Suppressor macrophage (primary cell): ENCODE measurements at regions not wholly inside any gene's neighbourhood (a gene's known extent, or its start where the extent isn't known, plus 50 kb on each side); places are given as distances from the start of the nearest gene placed in this dataset.
"Not testable (repeated sequence)": the region's sequence is repeated elsewhere in the genome, so short reads cannot be mapped to it uniquely, and the experiment has no call there.

ENCODE experiments used
- DNase-seq, 4 experiments: peaks; one replicate each; pipeline ENCODE4 v3.0.0-alpha.2; 2020 to 2022

DNA sequence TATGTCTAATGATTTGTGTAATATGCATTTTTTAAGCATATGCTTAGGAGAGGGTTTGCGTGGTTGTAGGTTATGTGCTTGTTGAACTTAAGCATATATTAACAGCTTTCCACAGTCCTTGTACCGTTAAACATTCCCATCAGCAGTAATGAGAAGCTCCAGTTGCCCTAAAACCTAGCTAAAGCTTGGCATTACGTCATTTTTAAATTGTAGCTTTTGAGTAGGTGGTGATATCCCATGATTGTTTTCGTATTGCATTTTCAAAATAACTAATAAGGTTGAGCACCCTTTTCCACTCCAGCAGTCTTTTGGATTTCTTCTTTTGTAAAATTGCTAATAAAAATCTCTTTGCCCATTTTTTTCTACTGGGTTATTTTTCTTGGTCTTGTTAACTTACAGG is 453.1 kb upstream of the GCFC2 start:
- no peak for DNase-seq

DNA sequence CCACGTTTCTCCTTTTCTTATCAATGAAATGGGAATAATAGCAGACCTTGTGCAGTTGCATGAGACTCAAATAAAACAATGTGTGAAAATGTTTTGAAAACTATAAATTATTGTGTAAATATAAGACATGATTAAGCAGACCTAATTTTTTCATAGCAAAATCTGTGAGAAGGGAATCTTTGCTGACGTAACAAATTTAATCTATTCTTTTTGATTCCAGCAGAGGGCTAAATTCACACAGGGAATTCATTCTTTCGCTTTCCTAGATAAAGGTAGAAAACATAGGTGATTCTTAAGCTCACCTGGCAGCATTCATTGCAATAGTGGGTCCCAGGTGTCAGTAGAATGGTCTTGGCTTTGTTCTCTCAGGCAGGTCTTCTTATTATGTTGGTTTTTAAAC is 450.0 kb upstream of the GCFC2 start:
- no peak for DNase-seq

DNA sequence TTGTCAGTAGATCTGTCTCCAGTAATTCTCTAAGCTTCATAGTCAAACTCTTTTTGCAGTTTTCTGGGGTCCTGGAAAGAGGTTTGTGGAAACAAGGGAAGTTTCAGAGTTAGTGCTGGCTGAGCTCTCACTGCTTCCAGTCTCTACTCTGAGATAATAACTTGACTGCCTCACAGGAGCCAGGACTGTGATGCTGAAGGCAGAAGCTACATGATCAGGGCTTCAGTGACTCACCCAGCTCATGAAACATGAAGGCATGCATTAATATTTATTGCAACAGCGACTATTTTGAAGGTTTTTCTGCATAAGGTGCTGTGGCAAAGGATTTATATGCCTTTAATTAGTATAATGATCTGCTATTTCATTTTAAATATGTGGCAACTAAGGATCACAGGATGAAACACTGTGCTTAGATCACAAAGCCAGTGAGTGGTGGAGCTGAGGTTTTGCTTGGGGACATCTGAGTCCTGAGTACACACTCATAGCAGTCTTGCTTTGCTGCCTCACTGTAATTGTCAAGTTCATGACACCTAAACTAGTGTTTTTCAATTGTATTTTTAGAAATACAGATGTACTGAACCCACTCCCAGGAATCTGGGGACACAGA is 448.4 kb upstream of the GCFC2 start:
- DNase-seq, result no peak

DNA sequence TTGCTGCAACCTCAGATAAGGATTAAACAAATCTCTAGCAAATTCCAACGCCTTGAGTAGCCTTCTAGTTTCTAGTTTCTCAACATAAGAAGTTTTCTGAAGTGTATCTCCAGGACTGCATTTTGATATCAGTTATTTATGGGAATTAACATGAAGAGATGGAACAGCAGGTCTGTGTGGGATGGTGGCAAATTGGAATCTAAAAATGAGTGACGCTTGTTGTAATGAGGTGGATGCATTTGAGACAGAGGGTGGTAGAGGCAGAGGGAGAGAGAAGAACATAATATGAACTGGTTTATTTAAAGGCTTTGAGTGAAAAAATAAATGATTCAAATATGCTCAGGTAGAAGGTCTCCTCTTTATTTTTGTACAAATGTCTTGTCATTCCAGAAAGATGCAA is 446.8 kb upstream of the GCFC2 start:
- DNase-seq, result no peak

DNA sequence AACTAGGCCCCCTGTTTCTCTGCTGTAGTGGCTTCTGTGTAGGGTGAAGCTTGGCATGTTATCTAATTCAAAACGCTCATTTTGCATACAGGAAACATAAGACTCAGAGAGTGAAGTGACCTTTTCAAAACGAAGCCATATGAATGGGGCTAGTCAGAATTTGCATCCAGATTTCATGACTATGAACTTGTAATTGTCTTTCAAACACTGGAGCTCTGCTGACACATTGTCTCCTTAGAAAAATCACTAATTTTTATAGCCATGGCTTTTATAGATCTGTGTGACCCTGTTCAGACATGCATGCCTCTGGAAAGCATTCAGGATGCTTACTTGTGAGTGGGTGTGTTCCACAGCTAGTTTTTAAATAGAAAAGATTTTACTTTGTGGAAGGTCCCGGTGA is 444.3 kb upstream of the GCFC2 start:
- DNase-seq, result no peak

DNA sequence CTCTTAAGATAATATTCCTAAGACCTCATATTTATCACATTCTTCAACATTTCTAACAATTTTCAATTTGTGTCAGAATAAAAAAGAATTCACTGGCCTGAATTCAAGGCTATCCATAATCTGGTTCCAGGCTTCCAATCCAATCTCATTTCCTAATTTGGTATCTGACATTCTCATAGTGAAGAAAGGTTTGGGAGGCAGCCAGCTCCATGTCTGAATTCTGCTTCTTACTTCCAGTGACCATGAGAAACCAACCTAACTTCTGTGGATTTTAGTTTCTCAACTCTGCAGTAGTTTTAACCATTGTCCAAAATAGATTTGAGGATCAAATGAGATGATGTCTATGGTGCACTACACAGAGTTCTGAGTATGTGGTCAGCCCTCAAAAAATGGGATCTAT is 439.1 kb upstream of the GCFC2 start:
- no peak for DNase-seq

DNA sequence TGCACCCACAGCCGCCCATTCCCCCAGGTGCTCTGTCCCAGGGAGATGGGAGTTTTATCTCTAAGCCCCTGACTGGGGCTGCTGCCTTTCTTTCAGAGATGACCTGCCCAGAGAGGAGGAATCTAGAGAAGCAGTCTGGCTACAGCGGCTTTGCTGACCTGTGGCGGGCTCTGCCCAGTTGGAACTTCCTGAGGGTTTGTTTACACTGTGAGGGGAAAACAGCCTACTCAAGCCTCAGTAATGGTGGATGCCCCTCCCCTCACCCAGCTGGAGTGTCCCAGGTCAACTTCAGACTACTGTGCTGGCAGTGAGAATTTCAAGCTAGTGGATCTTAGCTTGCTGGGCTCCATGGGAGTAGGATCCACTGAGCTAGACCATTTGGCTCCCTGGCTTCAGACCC is 428.6 kb upstream of the GCFC2 start:
- DNase-seq, result not testable (repeated sequence)

DNA sequence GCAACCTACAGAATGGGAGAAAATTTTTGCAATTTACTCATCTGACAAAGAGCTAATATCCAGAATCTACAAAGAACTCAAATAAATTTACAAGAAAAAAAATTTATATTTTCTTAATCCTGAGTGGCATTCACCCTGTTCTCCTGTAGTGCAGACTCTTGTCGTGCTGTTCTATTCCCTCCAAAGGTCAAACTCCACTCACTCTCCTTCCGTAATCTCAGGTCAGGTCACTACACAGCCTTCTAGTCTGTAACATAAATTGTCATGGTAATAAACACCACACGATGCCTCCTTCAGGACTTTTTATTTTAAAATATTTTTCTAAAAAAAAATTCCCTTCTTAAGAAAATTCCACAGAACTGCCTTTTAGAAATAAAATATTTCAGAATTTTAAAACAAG is 417.9 kb upstream of the GCFC2 start:
- no peak for DNase-seq

DNA sequence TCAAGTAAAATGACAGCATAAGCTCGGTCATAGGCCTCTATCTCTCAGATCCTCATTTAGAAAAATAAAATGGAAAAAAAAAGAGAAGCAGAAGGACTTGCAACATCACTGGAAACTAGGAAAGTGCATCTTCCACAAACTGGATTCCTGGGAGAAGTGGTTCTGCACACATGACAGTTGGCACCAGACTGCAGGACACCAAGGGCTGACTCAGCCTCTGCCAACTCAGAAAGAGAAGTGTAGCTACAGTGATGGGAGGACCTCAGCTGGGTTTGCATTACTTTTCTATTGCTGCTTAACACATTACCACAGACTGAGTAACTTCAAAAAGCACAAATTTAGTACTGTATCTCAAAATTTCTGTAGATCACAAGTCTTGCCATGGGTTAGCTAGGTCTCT is 409.5 kb upstream of the GCFC2 start:
- peak in 1 of 4 experiments; percentile 1 for DNase-seq

DNA sequence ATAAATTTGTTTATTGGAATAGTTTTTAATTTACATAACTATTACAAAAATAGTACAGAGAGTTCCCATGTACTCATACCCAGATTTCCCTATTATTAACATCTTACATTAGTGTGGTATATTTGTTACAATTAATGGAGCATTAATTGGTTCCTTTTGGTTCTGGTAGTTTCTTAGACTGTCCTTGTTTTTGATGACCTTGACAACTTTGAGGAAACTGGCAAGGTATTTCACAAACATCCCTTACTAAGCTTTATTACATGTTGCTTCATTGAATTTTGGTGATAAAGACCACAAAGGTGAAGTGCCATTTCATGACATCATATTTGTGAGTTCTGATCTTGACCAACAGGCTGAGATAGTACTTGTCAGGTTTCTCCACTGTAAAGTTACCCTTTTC is 379.0 kb upstream of the GCFC2 start:
- no peak for DNase-seq

DNA sequence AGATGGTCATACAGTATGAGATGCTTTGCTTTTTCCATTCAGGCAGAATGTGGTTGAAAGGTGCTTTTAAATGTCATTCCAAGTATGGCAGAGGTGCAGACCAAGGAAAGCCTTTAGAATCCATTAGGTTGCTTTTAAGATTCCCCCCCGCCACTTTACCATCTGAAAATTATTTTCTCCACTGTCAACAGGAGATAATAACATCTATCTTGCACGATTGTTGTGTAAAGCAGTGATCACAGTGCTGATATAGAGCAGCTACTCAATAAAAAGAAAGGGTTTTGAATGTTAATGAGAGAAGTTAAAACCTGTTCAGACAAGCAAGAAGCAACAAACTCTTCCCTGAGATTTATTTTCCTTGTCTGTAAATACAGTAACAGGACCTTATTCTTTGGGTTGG is 372.5 kb upstream of the GCFC2 start:
- no peak for DNase-seq

DNA sequence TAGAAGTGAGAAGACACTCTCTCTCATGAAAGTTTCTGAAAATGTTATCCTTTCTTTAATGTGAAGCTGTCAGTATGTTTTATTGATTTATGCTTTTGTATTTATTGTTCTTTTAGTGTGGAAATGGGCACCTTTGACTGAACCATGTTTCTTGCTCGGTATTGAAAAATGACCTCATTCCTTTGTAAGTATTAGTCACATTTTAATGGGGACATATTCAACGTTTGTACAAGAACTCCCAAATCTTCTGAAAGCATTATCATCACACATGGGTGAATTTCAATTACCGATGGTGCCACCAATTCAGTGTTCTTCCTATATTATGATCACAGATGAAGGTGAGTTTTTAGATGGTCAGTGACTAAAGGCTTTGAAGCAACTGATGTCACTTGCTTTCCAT is 371.8 kb upstream of the GCFC2 start:
- no peak for DNase-seq

DNA sequence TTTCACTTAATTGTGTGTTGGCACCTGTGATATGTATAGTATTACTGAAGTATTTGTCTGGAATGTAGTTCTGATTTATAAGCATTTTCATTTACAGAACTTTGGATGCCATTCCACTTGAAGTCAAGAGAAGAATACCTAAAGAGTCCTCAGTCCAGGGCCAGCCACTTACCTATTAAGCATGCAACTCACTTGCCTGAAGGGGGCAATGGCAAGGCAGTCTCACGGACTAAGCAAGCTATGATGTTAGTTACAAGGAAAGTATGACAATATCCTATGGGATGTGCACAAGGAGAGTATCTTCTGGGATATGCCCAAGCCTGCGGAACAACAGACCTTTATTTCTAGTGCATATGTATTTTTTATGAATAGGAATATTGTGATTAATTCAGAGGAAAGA is 369.4 kb upstream of the GCFC2 start:
- DNase-seq, result no peak

DNA sequence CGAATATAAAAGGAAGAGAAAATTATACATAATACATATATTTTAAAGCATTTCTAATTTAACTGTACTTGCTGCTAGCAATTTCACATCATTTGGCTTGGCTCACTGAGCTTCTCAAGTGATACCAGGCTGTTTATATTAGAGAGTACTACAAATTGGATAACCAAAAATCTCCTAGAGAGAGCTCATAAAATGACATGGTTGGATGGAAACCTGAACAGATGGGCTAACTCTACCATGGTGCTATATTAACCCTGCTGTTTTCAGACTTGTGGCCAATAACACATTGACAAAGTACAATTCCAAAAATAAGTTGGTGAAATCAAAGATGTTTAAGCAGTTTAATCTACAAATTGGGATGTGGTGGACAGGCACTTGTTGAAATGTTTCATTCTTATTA is 364.4 kb upstream of the GCFC2 start:
- no peak for DNase-seq

DNA sequence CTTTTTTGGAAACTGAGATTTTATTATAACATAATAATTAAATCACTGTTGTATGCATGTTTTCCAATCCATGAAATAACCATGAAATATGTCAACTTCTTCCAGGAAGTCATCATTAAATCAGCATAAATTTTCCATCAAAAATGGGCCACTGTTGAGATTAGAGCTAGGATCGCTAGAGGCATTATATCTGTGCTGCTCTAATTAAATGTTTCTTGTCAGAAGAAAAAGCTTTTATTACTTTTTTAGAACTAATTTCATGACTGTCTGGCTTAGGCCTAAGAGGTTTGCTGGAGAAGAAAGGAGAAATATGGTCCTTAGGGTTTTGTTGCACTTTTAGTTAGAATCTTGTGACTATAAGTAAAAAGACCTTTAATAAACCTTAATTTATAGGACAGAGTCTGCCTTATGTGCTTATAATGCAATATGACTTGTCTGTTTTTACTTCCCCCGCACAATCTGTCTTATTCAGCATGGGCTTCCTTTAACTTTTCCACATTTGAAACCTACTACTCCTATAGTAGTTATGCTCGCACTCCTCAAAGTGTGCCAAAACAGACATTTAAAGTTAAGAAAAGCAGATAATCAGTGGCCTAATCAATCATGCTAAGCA is 363.4 kb upstream of the GCFC2 start:
- no peak for DNase-seq

DNA sequence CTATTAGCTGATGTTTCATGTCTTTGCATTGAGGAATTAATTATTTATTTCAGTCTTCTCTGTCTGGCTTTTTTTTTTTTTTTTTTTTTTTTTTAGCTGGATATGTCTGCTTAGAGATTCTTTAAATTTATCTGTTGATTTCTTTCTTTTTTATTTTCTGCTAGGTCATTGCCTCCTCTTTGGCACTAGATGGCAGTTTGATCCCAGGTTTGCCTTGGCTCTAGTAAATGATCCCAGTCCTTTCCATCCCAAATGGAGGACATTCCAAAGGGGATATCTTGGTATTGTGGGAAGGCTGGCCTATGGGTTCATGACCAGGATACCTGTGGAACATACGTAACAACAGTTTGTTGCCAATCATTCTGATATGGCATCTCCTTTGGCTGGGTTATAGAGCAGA is 339.5 kb upstream of the GCFC2 start:
- no peak for DNase-seq

DNA sequence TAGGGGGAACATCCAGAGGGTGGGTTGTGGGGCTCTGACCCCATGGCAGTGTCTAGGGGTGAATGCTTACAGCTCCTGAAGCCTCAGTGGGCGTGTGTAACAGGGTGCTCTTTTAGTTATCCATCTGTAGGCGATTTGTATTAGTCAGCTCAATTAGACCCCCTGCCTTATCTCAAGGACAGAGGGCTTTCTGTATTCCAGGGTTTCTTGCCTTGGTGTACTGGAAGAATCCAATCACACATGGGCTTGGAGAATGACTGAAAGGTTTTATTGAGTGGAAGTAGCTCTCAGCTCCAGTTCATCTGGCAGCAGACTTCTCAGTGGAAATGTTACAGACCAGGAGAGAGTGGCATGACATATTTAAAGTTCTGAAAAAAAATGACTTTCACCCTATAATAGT is 334.0 kb upstream of the GCFC2 start:
- DNase-seq, result no peak

DNA sequence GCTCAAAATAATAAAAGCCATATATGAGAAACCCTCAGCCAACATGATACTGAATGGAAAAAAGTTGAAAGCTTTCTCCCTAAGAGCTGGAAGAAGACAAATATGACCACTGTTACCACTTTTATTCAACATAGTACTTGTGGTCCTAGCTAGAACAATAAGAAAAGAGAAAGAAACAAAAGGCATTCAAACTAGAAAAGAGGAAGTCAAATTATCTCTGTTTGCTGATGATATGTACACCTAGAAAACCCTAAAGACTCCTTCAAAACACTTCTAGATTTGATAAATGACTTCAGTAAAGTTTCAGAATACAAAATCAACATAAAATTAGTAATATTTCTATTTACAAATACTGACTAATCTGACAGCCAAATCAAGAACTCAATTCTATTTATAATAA is 328.8 kb upstream of the GCFC2 start:
- no peak for DNase-seq

DNA sequence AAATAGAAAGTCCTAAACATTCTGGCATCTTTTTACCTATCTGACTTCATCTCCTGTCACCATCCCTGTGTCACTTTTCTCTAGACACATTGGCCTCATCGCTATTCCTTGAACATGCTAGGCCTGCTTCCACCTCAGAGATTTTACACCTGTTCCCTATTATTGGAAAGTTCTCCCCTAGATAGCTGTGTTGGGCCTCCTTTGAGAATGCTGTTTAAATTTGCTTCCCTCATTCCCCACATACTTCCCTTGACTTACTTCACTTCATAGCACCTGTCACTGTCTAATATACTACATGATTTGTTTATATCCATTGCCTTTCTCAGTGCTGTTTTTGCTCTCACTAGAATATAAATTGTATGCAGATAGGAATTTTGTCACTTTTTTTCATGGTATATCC is 317.0 kb upstream of the GCFC2 start:
- no peak for DNase-seq

DNA sequence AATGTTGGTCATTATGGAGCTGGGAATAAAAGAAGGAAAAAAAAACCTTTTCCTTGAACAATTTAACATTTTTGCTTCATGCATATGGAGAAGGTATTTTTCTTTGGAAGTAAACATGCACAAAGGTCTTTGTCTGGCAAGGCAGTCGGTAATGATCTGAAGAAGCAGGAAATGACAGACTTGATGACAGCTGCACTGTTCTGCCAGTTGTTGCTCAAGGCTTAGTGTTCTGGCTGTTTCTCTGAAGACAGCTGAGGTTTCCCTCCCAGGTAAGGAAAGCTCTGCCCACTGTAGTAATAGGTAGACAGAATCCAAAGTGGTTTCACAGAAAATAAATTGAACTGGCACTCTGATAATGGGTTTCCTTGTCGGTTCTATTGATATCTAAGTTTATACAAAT is 308.4 kb upstream of the GCFC2 start:
- DNase-seq, result no peak

DNA sequence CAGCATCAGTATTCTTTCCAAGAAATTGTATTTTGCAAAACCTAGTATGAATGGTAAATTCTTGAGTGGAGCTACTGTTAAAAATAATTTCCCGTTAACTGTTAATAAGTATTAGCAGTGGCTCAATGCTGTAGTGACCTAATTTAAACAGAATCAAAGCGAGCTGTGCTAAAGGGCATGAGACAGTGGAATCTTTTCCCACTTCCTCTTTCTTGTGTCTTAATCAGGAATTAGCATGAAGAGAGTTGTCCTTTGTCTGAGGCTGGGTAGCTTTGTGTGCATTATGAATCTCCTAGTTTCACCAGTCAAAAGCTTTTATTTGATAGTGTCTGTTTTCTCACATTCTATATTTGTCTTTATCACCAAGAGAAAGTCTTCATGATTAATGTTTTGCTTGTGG is 298.8 kb upstream of the GCFC2 start:
- DNase-seq, result no peak

DNA sequence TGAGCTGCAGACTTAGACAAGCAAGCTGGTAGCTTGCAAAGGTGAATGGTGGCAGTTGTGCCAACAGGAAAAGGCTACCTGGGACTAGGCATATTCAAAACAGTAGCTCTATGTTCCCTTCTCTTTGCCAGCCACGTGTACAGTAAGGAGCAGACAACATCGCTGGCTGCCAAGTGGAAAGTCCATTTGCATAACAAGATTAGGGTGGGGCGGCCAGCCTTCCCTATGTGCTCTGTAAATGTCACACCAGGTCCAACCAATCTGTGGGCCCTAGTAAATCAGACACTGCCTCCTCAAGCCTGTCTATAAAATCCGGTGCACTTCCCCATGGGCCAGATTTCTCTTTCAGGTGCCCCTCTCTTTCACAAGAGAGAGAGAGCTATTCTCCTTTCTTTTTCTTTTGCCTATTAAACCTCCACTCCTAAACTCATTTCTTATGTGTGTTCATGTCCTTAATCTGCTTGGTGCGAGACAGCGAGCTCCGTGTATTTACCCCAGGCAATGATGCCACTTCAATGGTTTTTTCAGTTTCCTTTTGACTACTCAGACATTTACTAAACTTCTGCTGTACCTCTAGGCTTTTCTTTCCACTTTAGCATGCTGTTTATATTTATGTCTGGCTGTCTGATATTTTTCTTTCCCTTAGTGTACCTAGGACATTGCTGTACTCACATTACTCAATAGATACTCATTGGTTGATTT is 297.4 kb upstream of the GCFC2 start:
- DNase-seq, result no peak

DNA sequence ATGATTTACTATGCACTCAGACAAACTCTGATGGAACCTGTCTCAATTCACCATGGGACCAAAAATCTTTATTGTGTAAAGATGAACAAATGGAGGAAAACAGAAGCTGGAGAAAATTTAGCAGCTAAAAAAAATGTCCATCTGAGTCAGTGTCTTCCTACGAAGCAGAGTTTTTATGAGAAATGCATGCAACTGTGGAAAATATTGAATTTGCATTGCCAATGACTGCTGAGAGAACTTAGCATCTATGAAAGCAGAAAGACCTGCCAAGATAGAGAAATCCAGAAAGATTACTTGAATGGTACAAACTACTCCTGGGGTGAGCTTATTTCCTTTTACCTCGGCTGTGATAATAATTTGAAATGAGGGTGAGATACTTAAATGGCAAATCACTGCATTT is 289.7 kb upstream of the GCFC2 start:
- DNase-seq, result no peak

DNA sequence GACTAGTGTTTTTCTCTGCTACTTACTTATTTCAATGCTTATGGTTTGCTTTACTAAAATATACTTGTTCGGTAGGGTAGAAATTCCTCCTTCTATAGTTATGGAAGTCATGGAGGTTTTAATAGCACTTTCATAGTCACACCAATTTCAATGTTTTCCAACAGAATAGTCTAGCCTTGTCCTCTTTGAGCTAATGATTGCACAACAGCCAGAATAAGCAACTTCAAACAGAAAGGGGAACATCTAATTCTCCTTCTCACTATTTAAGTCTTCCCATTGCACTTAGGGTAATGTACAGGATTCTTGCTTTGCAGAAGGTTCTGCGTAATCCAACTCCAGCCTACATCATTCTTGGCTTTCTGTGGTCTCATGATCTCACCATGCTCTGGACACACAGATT is 287.7 kb upstream of the GCFC2 start:
- no peak for DNase-seq

DNA sequence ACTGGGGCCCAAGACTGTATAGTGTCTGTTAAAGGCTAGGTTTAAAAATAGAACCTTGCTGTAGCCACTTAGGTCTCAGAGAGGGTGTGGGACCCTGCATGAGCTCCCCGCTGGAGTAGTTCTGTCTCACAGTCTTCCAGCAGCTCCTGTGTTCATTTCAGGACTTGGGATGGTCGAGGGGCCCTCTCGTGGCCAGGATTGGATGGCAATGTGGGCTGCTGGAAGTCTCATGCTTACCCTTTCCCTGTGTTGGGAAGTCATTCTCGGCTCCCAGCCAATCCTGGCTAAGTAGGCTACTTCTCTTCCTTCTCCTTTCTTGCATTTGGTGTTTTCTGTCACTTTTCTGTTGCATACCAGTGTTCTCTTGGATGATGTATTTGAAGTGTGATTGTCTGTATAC is 284.0 kb upstream of the GCFC2 start:
- DNase-seq, result no peak
